Right atrium auricular region (tissue), 2 donors: ENCODE measurements at regions not wholly inside any gene's neighbourhood (a gene's known extent, or its start where the extent isn't known, plus 50 kb on each side); places are given as distances from the start of the nearest gene placed in this dataset.

Experiments used
- DNase-seq: peaks from one replicate; pipeline ENCODE4 v3.0.0-alpha.2; 2019; ENCODE audit warnings: low spot score
- H3K27ac ChIP-seq, 2 donors: fragments of 200-600 bp; sonication (generic); 1 replicate in 1 of 2; 2 replicates in 1 of 2; pipeline ENCODE4 v1.5.1; 2016 to 2019
- H3K27me3 ChIP-seq, 2 donors: fragments of 200-600 bp; sonication (generic); one replicate each; pipeline versions ENCODE4 v1.5.1 to v1.6.0; 2017 to 2019
- H3K36me3 ChIP-seq: fragments of 200-600 bp; sonication (generic); one replicate; pipeline ENCODE4 v1.5.1; 2016
- H3K4me1 ChIP-seq, 2 donors: fragments of 200-600 bp; sonication (generic); one replicate each; pipeline versions ENCODE4 v1.5.1 to v1.6.0; 2017 to 2019
- H3K4me3 ChIP-seq, 2 donors: fragments of 200-600 bp; sonication (generic); 1 replicate in 1 of 2; 2 replicates in 1 of 2; pipeline ENCODE4 v1.5.1; 2017 to 2019; ENCODE audit warnings: mild to moderate bottlenecking in 1 of 2, moderate library complexity in 1 of 2
- H3K9me3 ChIP-seq, 2 donors: fragments of 200-600 bp; sonication (generic); one replicate each; pipeline ENCODE4 v1.5.1; 2019
- CTCF ChIP-seq, 2 donors: fragments of 200-600 bp; sonication (generic); IDR thresholded peaks; one replicate each; pipeline ENCODE4 v1.5.1; 2019; ENCODE audit warnings: antibody characterized with exemption in 2 of 2

GRCh38 chr19:31717269-31717923 lies 368.2 kb upstream of the TSHZ3 start:
- H3K27ac ChIP-seq = no peak overlapping the region
- DNase-seq = peak; percentile 13
- no peak for TF ChIP-seq CTCF (IDR thresholded peaks at IDR 0.05)
- H3K4me1 ChIP-seq = no peaks in the 10 kb centered on the region
- H3K36me3 ChIP-seq = no peaks in the 10 kb centered on the region
- H3K9me3 ChIP-seq = peaks cover 0 to 4% of the 10 kb centered on the region in 2 donors
- no peak overlapping the region for H3K4me3 ChIP-seq
- H3K27me3 ChIP-seq = no peaks in the 10 kb centered on the region

DNA sequence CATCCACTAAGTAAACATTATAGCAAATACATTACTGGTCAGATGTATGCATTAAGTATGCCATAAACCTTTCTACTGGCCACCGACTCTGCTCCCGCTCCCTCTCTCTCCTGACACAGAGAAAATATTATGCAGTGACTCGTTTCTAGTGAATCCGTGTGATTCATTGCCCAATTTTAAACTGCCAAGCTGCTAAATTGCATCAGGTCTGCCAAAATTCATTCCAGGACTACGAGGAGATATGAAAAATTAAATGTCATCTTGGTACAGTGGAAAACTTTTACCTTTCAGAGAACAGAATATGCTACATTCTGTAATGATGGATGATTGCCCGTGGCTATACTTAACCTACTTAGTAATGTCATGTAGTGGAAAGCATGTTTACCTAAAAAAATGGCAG lies 368.8 kb upstream of the TSHZ3 start:
- H3K36me3 ChIP-seq = no peaks in the 10 kb centered on the region
- DNase-seq = no peak
- peaks cover 0 to 4% of the 10 kb centered on the region in 2 donors for H3K9me3 ChIP-seq
- no peak for TF ChIP-seq CTCF (IDR thresholded peaks at IDR 0.05)
- H3K27me3 ChIP-seq = no peaks in the 10 kb centered on the region
- H3K4me1 ChIP-seq = no peaks in the 10 kb centered on the region
- no peak overlapping the region for H3K27ac ChIP-seq
- no peak overlapping the region for H3K4me3 ChIP-seq

DNA sequence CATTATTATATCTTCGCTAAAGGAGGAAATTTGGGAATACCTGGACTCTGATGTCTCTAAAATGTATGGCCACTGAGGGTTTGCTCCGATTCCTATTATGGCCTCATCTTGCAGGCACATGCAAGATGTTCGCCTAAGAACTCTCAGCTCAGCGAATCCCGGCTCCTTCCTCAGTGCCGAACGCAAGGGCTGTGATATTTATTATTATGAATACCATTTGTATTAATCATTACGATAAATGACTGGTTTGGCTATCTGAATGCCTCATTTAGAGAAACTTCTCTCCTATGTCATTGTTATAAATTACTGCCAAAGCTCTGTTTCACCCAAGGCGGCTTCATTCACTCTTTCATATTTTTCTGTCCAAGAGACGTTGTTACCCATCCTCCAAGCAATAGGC lies 369.7 kb upstream of the TSHZ3 start:
- Histone ChIP-seq H3K4me3 (no peak overlapping the region), H3K36me3 (no peaks in the 10 kb centered on the region), H3K27me3 (no peaks in the 10 kb centered on the region), H3K9me3 (no peaks in the 10 kb centered on the region), H3K4me1 (no peaks in the 10 kb centered on the region), H3K27ac (no peak overlapping the region)
- DNase-seq = no peak
- no peak for TF ChIP-seq CTCF (IDR thresholded peaks at IDR 0.05)

GRCh38 chr19:31723101-31723500 lies 373.9 kb upstream of the TSHZ3 start:
- DNase-seq = no peak
- TF ChIP-seq CTCF (IDR thresholded peaks at IDR 0.05) = no peak

GRCh38 chr19:31725051-31725450 lies 375.8 kb upstream of the TSHZ3 start:
- DNase-seq = no peak
- H3K27ac ChIP-seq = no peak overlapping the region

More at GRCh38 chr19:31723101-31723500, 373.9 kb upstream of the TSHZ3 start:
- Histone ChIP-seq H3K36me3 (no peaks in the 10 kb centered on the region), H3K4me3 (no peak overlapping the region), H3K27ac (no peak overlapping the region), H3K27me3 (no peaks in the 10 kb centered on the region), H3K4me1 (no peaks in the 10 kb centered on the region), H3K9me3 (no peaks in the 10 kb centered on the region)

More at GRCh38 chr19:31725051-31725450, 375.8 kb upstream of the TSHZ3 start:
- no peaks in the 10 kb centered on the region for H3K36me3 ChIP-seq
- no peaks in the 10 kb centered on the region for H3K27me3 ChIP-seq
- TF ChIP-seq CTCF (IDR thresholded peaks at IDR 0.05) = no peak
- no peaks in the 10 kb centered on the region for H3K9me3 ChIP-seq
- no peak overlapping the region for H3K4me3 ChIP-seq
- no peaks in the 10 kb centered on the region for H3K4me1 ChIP-seq
